Neural cell (in vitro differentiated cells): ENCODE measurements at regions not wholly inside any gene's neighbourhood (a gene's known extent, or its start where the extent isn't known, plus 50 kb on each side); places are given as distances from the start of the nearest gene placed in this dataset.

Experiments used
- H2AFZ ChIP-seq: fragments of 200-600, 300-800 bp; sonication (generic), shearing (Covaris generic); 2 replicates; pipeline ENCODE4 v1.6.0; 2014; ENCODE audit warnings: low read depth, mild to moderate bottlenecking, antibody characterized with exemption, low read length, moderate library complexity
- H3F3A ChIP-seq: fragments of 200-600 bp; shearing (Covaris generic); 2 replicates; pipeline ENCODE4 v1.6.1; 2016; ENCODE audit warnings: mild to moderate bottlenecking, moderate library complexity, mixed read lengths, antibody characterized with exemption, low read length; ENCODE audit not compliant: insufficient read depth, poor library complexity, severe bottlenecking
- H3K27ac ChIP-seq: fragments of 200-600, 300-800 bp; sonication (generic), shearing (Covaris generic); 2 replicates; pipeline ENCODE4 v1.5.1; 2014; ENCODE audit warnings: mild to moderate bottlenecking, low read length, moderate library complexity
- H3K27me3 ChIP-seq: fragments of 300-800, 200-600 bp; sonication (generic), shearing (Covaris generic); 2 replicates; pipeline ENCODE4 v1.6.0; 2014; ENCODE audit warnings: mild to moderate bottlenecking, low read depth, low read length, moderate library complexity; ENCODE audit not compliant: insufficient read depth
- H3K36me3 ChIP-seq: fragments of 300-800, 200-600 bp; sonication (generic), shearing (Covaris generic); 2 replicates; pipeline ENCODE4 v1.5.1; 2014; ENCODE audit warnings: mild to moderate bottlenecking, antibody characterized with exemption, low read length, moderate library complexity; ENCODE audit not compliant: insufficient read depth
- H3K4me2 ChIP-seq: fragments of 300-800, 200-600 bp; sonication (generic), shearing (Covaris generic); 2 replicates; pipeline ENCODE4 v1.6.0; 2014; ENCODE audit warnings: mild to moderate bottlenecking, low read length
- H3K4me3 ChIP-seq: fragments of 300-800, 200-600 bp; sonication (generic), shearing (Covaris generic); 2 replicates; pipeline ENCODE4 v1.5.1; 2014; ENCODE audit warnings: mild to moderate bottlenecking, low read length, moderate library complexity
- H3K79me2 ChIP-seq: fragments of 200-600 bp; shearing (Covaris generic); replicated peaks from 2 replicates; pipeline ENCODE4 v1.6.0; 2014; ENCODE audit warnings: mild to moderate bottlenecking, low read length, moderate library complexity; ENCODE audit not compliant: insufficient read depth
- H3K9ac ChIP-seq: fragments of 300-800, 200-600 bp; sonication (generic), shearing (Covaris generic); 2 replicates; pipeline ENCODE4 v1.6.1; 2016; ENCODE audit warnings: mild to moderate bottlenecking, low read length, mixed read lengths
- H3K9me2 ChIP-seq: fragments of 200-600 bp; shearing (Covaris generic); 2 replicates; pipeline ENCODE4 v1.6.1; 2016; ENCODE audit warnings: mild to moderate bottlenecking, low read length, mixed read lengths; ENCODE audit not compliant: insufficient read depth
- H3K9me3 ChIP-seq: fragments of 200-600, 300-800 bp; sonication (generic), shearing (Covaris generic); 2 replicates; pipeline ENCODE4 v1.6.1; 2016; ENCODE audit warnings: mild to moderate bottlenecking, mixed run types, low read length, moderate library complexity, mixed read lengths
- H4K20me1 ChIP-seq: fragments of 200-600 bp; shearing (Covaris generic); 2 replicates; pipeline ENCODE4 v1.6.1; 2016; ENCODE audit warnings: mild to moderate bottlenecking, mixed run types; ENCODE audit not compliant: insufficient read depth
- EP300 ChIP-seq: fragments of 450-650 bp; conservative IDR thresholded peaks from 2 replicates; pipeline ENCODE4 v1.6.1; 2014; ENCODE audit warnings: antibody characterized with exemption, mild to moderate bottlenecking, moderate library complexity; ENCODE audit not compliant: poor library complexity, severe bottlenecking
- EZH2 ChIP-seq: fragments of 200-600, 300-800 bp; shearing (Covaris generic), sonication (generic); IDR thresholded peaks from 2 replicates; pipeline ENCODE4 v1.6.1; 2014; ENCODE audit warnings: antibody characterized with exemption, low read length, borderline replicate concordance, mild to moderate bottlenecking; ENCODE audit not compliant: insufficient read depth, poor library complexity, severe bottlenecking
- POLR2AphosphoS5 ChIP-seq: IDR thresholded peaks from 2 replicates; pipeline ENCODE4 v1.6.1; 2012
- RAD21 ChIP-seq: fragments of 450-650 bp; conservative IDR thresholded peaks from 2 replicates; pipeline ENCODE4 v1.6.1; 2014; ENCODE audit warnings: antibody characterized with exemption, mild to moderate bottlenecking, moderate library complexity
- REST ChIP-seq: IDR thresholded peaks from 2 replicates; pipeline ENCODE4 v1.6.1; 2012; ENCODE audit warnings: borderline replicate concordance
- SMC3 ChIP-seq: fragments of 450-650 bp; conservative IDR thresholded peaks from 2 replicates; pipeline ENCODE4 v1.6.1; 2014; ENCODE audit warnings: antibody characterized with exemption, mild to moderate bottlenecking, moderate library complexity; ENCODE audit not compliant: poor library complexity
- TAF1 ChIP-seq: IDR thresholded peaks from 2 replicates; pipeline ENCODE4 v1.6.1; 2012; ENCODE audit warnings: low read depth
- TF ChIP-seq, protein P1 (sequence below): fragments of 450-650 bp; IDR thresholded peaks from 2 replicates; pipeline ENCODE4 v1.5.1; 2014; ENCODE audit warnings: antibody characterized with exemption, mild to moderate bottlenecking, moderate library complexity; ENCODE audit not compliant: poor library complexity, severe bottlenecking

GRCh38 chr4:147335183-147335582 lies 145.7 kb upstream of the EDNRA start:
- Histone ChIP-seq H4K20me1 (no peaks in the 10 kb centered on the region), H3K9me3 (no peaks in the 10 kb centered on the region), H3K36me3 (no peaks in the 10 kb centered on the region), H3K4me3 (no peak overlapping the region), H3K4me2 (no peak overlapping the region), H3F3A (no peaks in the 10 kb centered on the region), H3K27me3 (no peaks in the 10 kb centered on the region), H2AFZ (no peak overlapping the region), H3K79me2 (no peaks in the 10 kb centered on the region), H3K27ac (no peak overlapping the region), H3K9me2 (no peaks in the 10 kb centered on the region), H3K9ac (no peak overlapping the region)
- TF ChIP-seq POLR2AphosphoS5 (no peak), SMC3 (no peak), EP300 (no peak)
- TF ChIP-seq, protein P1, sequence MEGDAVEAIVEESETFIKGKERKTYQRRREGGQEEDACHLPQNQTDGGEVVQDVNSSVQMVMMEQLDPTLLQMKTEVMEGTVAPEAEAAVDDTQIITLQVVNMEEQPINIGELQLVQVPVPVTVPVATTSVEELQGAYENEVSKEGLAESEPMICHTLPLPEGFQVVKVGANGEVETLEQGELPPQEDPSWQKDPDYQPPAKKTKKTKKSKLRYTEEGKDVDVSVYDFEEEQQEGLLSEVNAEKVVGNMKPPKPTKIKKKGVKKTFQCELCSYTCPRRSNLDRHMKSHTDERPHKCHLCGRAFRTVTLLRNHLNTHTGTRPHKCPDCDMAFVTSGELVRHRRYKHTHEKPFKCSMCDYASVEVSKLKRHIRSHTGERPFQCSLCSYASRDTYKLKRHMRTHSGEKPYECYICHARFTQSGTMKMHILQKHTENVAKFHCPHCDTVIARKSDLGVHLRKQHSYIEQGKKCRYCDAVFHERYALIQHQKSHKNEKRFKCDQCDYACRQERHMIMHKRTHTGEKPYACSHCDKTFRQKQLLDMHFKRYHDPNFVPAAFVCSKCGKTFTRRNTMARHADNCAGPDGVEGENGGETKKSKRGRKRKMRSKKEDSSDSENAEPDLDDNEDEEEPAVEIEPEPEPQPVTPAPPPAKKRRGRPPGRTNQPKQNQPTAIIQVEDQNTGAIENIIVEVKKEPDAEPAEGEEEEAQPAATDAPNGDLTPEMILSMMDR: no peak

DNA sequence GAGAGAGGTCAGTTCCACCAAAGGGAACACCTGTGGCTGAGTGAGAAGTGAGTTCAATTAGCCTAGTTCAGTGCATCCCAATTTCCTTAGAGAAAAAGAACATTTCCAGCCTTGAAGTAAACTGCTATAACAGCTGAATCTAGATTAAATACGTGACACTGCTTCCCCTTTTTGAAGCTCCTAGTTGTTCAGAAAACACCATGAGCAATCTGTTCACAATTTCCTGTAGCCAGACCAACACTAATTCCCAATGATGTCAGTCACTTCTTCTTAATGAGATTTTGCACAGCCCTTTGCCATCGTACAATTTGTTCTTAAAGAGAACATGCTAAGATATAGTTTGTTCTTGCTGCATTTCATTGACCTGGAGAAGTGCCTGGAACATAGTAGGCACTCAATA lies 144.6 kb upstream of the EDNRA start:
- H3K27ac ChIP-seq: no peak overlapping the region
- H3K4me3 ChIP-seq: no peak overlapping the region
- H3K9me2 ChIP-seq: no peaks in the 10 kb centered on the region
- no peak overlapping the region for H3K9ac ChIP-seq
- no peaks in the 10 kb centered on the region for H4K20me1 ChIP-seq
- TF ChIP-seq EP300 (no peak), SMC3 (no peak), TAF1 (no peak), REST (no peak), POLR2AphosphoS5 (no peak), EZH2 (no peak), RAD21 (no peak)
- TF ChIP-seq, protein P1: no peak
- H3K36me3 ChIP-seq: no peaks in the 10 kb centered on the region
- no peaks in the 10 kb centered on the region for H3K79me2 ChIP-seq
- no peaks in the 10 kb centered on the region for H3K9me3 ChIP-seq
- H3K27me3 ChIP-seq: no peaks in the 10 kb centered on the region
- no peak overlapping the region for H2AFZ ChIP-seq
- no peaks in the 10 kb centered on the region for H3F3A ChIP-seq
- no peak overlapping the region for H3K4me2 ChIP-seq
